Glomerular visceral epithelial cell (primary cell): ENCODE measurements at regions not wholly inside any gene's neighbourhood (a gene's known extent, or its start where the extent isn't known, plus 50 kb on each side); places are given as distances from the start of the nearest gene placed in this dataset.
"Not testable (repeated sequence)": the region's sequence is repeated elsewhere in the genome, so short reads cannot be mapped to it uniquely, and the experiment has no call there.

ENCODE experiments used
- DNase-seq: peaks from one replicate; pipeline ENCODE4 v3.0.0-alpha.2; 2016; ENCODE audit errors: extremely low spot score

DNA sequence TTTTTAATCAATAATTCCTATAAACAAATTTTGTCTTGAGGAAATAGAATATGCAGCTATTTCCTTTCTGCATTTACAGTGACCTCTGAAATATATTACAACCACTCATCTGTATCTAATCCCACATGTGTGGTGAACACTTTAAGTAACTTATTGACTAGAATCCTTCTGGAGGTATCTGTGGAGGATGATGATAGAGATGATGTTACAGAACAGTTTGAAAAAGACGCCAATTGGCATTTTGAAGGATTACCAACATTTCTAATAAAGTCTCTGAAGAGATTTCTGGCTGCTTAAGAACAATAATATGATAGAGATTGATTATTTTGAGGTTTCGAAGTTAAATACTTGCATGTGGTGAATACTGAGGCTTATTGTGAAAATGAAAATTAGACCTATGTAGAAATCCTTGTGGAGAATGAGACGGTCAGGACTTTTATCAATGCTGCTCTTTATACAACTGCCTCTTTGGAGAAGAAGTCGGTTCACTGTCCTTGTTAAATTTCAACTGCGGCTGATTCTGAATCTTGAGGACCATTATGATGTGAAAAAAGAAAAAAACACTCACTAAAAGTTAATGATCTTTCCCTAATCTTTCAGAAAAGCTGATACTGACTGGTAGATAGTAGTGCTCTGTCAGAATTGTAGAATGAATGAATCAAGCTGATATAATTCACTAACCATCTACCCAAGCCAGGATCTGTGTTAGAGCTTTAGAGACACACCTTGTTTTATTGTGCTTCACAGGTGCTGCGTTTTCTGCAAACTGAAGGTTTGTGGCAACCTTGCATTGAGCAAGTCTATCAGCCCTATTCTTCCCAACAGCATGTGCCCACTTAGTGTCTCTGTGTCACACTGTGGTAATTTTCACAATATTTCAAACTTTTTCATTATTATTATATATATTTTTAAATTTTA lies 204.7 kb downstream of the SPRY1 start:
- DNase-seq, result peak; percentile 71

DNA sequence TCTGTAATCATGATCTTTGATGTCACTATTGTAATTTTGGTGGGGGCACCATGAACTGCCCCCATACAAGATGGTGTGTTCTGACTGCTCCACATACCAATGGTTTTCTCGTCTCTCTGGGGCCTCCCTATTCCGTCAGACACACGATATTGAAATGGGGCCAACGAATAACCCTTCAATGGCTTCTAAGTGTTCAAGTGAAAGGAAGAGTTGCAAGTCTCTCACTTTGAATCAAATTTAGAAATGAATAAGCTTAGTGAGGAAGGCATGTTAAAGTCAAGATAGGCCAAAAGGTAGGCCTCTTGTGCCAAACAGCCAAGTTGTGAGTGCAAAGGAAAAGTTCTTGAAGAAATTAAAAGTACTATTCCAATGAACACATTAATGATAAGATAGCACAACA lies 205.4 kb downstream of the SPRY1 start:
- no peak for DNase-seq

DNA sequence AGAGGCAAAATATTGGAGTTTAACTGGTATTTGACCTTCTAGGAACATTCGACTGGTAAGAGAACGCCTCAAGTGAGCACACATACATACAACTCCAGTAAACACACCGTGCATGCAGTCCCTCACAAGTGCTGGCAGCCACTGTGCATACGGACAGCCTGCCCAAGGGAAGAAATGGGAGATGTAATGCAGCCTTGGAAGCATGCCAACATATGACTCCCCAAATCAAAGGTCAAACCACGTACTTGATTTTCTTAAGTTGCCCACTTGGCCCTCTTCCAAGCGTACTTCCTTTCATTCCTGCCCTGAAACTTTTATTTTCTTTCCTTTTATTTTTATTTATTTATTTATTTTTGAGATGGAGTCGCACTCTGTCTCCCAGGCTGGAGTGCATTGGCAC lies 206.6 kb downstream of the SPRY1 start:
- peak; percentile 92 for DNase-seq

DNA sequence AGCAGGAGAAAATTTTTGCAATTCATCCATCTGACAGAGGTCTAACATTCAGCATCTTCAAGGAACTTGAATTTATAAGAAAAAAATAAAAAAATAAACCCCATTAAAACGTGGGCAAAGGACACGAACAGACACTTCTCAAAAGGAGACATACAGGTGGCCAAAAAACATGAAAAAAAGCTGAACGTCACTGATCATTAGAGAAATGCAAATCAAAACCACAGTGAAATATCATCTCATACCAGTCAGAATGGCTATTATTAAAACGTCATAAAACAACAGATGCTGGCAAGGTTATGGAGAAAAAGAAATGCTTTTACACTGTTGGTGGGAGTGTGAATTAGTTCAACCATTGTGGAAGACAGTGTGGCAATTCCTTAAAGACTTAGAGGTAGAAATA lies 209.2 kb downstream of the SPRY1 start:
- not testable (repeated sequence) for DNase-seq

DNA sequence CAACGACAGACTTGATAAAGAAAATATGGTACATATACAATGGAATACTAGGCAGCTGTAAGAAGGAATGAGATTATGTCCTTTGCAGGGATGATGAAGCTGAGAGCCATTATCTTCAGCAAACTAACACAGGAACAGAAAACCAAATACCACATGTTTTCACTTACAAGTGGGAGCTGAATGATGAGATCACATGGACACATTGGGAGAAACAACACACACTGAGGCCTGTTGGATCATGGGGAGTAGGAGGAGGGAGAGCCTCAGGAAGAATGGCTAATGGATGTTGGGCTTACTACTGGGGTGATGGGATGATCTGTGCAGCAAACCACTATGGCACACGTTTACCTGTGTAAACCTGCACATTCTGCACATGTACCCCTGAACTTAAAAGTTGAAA lies 209.7 kb downstream of the SPRY1 start:
- DNase-seq, result no peak

DNA sequence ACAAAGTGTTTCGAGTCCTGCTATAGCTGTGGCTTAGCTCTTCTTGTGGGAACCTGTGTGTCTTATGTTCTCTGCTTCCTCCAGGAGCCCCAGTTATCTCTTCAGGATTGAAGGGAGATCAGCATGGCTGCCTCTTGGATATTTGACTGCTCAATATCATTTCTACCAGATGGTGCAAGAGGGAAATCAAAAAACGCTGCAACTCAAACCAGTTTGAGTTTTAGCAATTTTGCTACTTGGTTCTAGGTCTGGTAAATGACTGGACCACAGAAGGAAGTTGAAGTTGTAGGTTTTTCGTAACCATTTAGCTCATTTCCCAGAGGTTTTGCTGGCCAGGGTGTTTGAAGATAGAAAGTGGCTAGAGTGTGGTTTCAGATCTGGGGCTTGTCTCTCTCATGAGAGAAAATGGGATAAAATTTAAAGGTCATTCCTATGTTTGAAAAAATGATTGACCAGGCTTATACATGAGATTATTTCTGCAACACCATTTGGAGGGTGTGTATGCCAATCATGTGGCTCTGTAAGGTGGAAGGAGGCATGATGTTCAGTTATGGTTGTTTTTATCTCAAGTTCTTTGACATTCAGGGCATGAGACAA lies 210.4 kb downstream of the SPRY1 start:
- DNase-seq, result no peak

DNA sequence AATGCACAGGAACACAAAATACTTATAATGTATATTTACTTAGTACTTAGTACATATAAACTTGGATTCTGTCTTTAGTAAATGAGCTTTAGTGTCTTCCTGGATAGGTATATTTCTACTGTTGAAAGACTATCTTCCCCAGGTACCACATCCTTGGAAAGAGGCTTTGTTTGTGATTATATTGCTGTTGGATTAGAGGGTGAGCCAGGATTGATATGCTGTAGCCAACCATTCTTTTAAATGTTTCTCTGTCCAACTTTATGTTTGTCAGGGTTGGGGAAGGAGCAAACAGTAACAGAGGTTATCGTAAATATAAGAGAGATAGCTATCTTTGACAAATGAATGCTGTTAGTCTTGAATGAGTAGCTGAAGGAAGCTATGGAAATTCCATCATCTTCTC lies 213.2 kb downstream of the SPRY1 start:
- no peak for DNase-seq

DNA sequence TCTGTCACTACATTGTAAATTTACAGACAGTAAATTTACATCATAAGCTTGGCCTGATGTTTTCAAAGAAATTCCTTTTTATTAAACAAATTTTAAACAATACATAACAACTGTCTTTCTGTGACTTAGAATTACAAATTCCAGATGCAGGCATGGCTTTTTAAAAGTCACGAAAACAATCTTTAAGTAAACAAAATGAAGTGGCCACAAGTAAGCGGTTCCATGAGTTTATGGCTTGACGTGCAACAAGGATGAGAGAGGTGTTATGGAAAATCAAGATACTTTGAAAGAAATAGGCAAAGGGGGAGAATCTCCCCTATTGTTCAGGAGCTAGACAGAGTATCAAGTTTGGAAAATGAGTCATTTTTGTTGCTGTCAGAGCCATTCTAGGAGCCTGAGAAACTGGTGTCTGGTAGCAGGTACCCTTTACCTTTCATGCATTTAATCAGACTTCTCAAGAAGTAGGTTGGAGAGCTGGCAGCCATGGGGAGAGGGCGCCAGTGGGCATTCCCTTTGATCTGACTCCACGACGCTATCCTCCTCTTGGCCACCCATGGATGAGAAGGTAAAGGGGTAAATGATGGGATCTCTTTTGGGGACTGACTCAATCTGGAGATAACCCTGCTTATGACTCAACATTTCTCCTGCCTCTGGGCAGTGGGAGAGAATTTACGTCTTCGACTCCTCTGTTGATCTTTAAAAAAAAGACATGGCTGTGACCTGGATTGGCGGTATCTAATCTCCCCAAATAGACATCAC lies 217.2 kb downstream of the SPRY1 start:
- no peak for DNase-seq

DNA sequence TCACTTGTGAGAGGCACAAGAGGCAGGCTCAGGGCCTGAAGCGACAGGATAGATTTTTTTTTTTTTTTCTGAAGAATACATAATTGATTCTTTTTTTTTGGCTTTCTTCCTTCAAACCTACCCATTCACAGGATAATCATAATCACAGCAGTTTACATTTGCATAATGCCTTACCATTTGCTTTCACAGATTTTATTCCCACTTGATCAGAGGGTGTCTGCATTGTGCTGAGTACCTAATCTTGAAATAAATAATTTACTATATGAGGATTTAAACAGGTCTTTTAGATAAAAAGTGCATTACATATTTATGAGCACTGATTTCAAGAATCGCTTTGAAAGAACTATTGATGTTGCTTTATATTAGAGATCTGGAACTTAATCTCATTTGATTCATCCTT lies 219.3 kb downstream of the SPRY1 start:
- DNase-seq, result no peak

DNA sequence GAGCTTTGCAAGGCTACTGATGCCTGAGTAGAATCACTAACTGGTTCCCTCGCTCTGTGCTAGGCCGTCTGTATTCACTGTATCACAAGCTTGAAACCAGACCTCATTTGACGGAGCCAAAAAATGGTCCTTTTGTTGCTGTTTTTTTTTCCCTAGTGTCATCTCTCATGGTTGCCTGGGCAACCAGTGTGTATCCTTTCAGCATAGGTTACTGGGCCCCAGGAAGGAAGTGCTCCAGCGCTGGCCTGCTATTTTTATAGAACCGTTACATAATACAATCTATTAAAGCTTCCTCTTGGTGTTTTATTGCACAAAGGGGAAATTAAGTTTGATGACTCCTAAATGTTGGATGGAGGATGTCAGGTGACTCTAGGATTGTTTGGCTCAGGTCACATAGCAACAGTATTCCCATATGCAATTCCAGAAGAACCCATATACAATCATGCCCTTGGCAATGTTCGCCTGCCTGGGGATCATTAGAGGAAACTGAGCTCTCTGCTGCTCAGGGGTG lies 220.4 kb downstream of the SPRY1 start:
- no peak for DNase-seq

DNA sequence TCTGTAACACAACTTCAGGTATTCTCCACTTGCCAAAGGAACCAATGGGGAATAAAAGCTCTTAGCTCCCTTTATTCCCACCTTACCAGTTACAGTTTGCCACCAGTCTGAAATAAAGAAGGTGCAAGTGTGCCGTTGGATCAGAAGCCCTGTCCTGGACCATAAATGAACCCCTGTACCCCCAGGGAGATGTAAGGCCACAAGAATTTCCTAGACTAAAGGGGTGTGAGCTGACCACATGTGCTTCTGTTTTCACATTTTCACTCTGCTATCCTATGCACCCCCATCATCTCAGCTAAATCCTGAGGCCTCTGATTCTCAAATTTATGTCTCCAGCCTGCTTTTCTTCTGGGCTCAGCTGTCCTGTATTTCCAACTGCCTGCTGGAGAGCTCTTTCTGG lies 221.2 kb downstream of the SPRY1 start:
- no peak for DNase-seq

DNA sequence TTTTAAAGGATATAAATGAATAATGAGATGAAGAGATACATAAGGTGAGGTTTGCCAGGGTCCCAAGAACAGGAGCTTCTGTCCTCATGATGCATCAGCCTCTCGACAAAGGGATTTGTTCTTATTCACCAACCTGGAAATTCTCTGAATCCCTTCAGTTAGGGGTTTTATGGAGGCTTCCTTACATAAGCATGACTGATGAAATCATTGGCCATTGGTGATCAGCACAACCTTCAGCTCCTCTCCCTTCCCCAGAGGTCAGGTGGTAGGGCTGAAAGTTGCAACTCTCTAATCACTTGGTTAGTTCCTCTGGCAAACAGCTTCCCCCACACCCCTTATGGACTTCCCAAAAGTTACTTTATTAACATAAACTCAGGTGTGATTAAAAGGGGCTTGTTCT lies 222.0 kb downstream of the SPRY1 start:
- DNase-seq, result no peak

DNA sequence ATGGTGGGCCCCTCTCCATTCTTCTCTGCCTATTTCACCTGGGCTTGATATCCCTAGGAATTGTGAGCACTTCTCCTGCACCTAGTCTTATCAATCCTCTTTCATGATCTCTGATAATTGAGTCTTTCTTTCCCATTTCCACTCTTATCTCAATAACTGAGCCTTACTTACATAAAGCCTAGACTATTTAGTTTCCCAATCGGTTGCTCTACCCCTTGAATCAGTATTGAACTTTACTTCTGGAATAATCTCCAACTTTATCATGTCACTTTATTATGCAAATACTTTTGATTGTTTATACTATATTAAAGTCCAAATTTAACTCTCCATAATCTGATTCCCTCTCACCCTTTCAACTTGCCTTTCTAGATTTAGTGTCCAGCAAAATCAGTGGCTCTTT lies 222.7 kb downstream of the SPRY1 start:
- no peak for DNase-seq

DNA sequence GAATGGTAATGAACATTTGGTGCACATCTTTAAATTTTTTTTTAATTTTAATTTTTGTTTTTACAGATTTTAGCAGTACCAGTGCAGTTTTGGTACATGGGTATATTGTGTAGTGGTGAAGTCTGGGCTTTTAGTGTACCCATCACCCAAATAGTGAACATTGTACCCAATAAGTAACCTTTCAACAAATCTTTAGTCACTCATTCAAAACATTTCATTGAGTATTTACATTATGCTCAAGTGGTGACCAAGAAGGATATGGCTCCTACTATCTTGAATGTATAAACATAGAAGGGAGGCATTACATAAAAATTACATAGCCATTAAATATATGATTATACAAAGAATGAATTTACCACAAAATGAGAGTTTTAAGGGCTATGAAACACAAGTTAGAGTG lies 223.3 kb downstream of the SPRY1 start:
- DNase-seq, result no peak

DNA sequence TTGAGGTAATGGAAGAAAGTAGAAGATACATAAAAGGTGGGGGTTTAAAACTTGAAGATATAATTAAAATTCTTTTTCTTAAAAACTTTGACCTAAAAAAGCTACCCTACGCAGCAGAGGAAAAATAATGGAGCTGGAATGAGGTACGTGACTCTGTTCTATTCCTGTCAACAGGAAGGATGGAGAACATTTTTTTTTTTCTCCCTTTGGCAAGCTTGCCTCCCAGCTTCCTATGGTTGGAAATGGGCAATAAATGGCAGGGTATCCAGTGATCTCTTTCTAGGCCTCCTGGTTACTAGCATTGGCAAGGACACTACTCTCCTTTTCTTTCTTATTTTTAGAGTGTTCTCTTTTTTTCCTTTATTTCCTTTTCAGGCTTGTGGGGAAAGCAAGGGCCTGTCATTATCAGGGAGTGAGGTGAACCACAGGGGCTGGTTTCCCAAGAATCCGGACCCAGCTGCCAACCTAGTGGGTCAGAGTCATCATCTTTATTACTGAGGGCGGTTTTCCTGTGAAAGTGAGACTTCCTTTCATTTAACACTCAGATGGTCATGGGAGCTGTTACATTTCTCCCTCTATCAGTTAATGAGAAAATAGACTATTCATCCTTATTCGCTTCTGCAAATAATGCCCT lies 224.6 kb downstream of the SPRY1 start:
- DNase-seq, result peak; percentile 65

DNA sequence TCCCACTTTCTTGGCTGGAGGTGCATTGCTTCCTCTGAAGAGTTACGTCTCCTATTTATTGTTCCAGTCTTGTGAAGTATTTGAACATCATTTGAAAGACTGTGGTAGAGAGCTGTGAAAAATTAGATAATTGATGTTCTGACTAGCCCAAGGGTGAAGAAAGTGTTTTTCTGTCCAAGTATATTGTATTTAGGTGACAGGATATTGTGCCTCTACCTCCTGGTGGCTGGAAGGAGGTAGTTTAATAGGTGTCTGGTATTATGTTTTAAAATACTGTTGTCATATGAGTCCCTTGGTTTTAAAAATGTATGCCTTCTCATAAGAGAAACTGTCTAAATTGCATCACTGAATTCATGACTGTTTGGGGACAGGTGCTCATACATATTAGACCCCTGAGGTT lies 226.0 kb downstream of the SPRY1 start:
- no peak for DNase-seq

DNA sequence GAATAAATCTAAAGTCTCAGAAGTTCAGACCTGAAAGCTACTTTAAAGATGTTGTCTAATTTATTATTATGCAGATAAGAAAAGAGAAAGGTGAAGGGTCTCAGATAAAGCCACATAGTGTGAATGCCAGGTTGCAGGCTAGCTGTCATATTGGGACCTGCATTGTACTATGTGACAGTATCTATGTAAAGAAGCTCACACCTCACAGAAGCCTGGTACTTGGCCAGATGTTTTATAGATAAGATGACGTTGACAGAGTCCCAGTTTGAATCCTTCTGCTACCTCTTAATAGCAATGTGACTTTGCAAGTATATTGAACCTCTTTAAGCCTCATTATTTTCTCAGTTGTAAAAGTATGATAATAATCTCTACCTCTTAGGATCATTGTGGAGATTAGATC lies 227.0 kb downstream of the SPRY1 start:
- DNase-seq, result no peak

DNA sequence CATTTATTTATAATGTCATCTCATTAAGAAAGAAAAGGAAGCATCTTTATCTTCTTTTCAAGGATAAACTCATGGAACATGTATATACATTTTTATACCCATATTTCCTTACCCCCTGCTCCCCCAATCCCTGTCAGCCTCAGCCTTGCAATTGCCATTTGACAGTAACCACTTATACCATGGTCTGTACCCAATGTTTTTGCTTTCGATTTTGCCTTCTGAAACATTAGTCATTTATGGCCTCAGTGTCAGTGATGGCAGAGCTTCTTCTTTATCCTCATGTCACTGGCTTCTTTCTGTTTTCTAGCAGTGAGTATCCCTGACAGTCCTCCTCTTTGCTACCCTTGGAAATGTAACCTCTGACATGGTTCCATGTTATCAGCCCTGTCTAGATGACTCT lies 228.4 kb downstream of the SPRY1 start:
- DNase-seq, result no peak

DNA sequence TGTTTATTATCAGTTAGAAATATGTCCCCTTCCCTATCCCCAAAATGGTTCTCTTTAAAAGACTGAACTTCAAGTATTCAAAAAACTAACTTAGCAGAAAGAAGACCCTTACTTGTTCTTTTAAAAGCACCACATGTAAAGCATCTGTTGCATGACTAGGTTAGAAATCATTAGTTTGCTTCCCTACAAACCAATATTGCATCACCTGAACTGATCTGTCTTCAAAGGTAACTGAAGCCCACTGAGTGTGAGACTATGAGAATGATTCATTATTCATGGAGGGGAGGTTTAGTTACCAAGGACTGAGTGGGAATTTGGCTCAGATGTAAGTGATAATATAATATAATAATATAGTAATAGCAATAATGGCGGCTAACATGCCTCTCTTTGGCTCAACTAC lies 231.7 kb downstream of the SPRY1 start:
- DNase-seq, result no peak

DNA sequence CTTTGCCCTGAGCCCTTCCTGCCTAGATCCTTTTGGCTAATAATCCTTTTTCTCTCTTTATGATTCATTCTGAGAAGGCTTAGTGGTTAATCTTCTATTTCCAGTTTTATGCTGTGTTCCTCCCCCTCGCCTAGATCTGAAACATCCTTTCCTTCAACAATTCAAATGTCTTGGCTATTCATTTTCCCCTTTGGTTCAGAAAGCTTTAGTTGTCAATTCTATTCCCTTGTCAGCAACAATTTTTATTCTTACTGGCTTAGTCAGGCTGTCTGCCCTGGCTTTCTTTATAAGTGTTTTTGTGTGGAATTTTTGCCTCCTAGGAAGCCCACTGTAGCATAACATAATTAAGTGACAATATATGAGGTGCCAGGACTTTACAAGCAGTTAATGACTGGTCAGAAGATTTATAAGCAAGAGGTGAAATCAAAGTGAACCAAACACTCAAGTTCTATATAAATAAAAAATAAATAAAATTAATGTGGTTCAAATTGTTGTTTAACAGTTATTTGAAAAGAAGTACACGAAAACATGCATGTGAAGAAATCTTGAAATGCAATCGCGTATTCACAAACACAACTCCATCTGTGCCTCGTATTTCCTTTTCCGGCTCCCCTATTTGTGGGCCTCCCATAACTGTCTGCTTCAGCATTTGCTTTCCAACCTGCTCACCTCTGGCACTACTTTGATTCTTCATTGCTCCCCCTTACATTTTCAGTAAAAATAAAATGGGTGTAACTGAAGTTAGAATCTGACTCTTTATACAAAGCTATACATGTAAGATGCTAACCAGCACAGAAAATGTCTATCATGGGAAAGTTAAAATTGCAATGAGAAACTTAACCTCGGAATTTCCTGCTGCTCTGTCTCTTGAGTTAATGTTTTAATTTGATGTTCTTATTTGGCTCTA lies 235.4 kb downstream of the SPRY1 start:
- DNase-seq, result peak; percentile 12

DNA sequence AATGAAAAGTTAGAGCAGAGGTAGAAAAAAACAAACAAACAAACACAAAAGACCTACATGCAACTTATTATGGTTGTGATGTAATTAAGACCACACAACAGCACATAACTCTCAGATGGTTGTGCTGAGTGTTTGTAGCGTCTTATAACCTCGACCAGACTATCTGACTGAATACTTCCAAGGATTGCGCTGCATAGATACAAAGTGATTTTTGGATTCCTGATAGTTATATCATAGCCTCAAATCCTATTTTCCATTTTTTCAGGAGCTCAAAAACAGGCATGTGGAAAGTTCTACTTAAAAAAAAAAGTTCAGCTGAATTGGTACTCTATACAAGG lies 236.1 kb downstream of the SPRY1 start:
- DNase-seq, result no peak
